ENCODE measurements at regions not wholly inside any gene's neighbourhood (a gene's known extent, or its start where the extent isn't known, plus 50 kb on each side); places are given as distances from the start of the nearest gene placed in this dataset.
"Not testable (repeated sequence)": the region's sequence is repeated elsewhere in the genome, so short reads cannot be mapped to it uniquely, and the experiment has no call there.

DNA sequence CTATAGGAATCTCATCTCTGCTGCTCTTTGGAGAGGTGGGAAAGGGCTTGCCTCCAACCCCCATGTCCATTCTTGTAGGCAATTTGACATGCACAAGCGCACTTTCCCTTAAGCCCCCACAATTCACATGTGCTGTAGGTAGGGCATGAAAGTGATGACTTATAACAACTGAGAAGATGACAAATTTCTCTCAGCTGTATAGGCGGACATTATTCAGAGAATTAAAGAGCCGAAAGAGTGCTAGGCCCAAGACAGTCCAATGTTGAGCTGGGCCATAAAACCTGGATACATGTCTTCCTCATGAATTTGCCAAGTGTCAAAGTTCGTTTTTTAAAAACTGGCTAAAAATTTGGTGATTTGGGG lies 106.3 kb upstream of the LYPLAL1 start:
- H3K4me1 Mint-ChIP-seq (ENCODE audit: unreplicated experiment) = peaks cover 15% of the 10 kb centered on the region
- peaks cover 6% of the 10 kb centered on the region for H3K36me3 Mint-ChIP-seq
- no peaks in the 10 kb centered on the region for H3K27me3 Mint-ChIP-seq
- H3K4me3 Mint-ChIP-seq = no peak overlapping the region
- no peak for DNase-seq (ENCODE audit: extremely low spot score, unreplicated experiment)
- H3K27ac Mint-ChIP-seq = no peak overlapping the region
- H3K9me3 Mint-ChIP-seq = peaks cover 8% of the 10 kb centered on the region
- TF ChIP-seq, protein P1, sequence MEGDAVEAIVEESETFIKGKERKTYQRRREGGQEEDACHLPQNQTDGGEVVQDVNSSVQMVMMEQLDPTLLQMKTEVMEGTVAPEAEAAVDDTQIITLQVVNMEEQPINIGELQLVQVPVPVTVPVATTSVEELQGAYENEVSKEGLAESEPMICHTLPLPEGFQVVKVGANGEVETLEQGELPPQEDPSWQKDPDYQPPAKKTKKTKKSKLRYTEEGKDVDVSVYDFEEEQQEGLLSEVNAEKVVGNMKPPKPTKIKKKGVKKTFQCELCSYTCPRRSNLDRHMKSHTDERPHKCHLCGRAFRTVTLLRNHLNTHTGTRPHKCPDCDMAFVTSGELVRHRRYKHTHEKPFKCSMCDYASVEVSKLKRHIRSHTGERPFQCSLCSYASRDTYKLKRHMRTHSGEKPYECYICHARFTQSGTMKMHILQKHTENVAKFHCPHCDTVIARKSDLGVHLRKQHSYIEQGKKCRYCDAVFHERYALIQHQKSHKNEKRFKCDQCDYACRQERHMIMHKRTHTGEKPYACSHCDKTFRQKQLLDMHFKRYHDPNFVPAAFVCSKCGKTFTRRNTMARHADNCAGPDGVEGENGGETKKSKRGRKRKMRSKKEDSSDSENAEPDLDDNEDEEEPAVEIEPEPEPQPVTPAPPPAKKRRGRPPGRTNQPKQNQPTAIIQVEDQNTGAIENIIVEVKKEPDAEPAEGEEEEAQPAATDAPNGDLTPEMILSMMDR (conservative IDR thresholded peaks at IDR 0.05) = peak; percentile 19

DNA sequence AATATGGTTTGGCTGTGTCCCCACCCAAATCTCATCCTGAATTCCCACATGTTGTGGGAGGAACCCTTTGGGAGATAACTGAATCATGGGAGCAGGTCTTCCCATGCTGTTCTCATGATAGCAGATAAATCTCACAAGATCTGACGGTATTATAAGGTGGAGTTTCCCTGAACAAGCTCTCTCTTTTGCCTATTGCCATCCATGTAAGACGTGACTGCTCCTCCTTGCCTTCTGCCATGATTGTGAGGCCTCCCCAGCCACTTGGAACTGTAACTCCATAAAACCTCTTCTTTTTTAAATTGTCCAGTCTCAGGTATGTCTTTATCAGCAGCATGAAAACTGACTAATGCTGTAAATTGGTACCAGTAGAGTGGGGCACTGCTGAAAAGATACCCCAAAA lies 103.3 kb upstream of the LYPLAL1 start:
- not testable (repeated sequence) for H3K36me3 Mint-ChIP-seq; H3K27ac Mint-ChIP-seq; H3K9me3 Mint-ChIP-seq; DNase-seq (ENCODE audit: extremely low spot score, unreplicated experiment); H3K27me3 Mint-ChIP-seq; H3K4me3 Mint-ChIP-seq
- peaks cover 19% of the 10 kb centered on the region for H3K4me1 Mint-ChIP-seq (ENCODE audit: unreplicated experiment)

DNA sequence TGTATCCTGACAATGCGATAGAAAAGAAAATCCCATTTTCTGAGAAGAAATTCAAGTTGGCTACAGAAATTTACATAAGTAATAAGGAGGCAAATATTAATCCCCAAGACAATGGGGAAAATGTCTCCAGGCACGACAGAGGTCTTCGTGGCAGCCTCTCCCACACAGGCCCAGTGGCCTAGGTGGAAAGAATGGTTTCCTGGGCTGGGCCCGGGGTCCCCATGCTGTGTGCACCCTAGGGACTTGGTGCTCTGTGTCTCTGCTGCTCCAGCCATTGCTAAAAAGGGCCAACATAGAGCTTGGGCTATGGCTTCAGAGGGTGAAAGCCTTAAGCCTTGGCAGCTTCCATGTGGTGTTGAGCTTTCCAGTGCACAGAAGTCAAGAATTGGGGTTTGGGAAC lies 102.5 kb upstream of the LYPLAL1 start:
- TF ChIP-seq, protein P1 (conservative IDR thresholded peaks at IDR 0.05) = no peak
- Mint-ChIP-seq H3K36me3 (peaks cover 6% of the 10 kb centered on the region), H3K27me3 (no peaks in the 10 kb centered on the region), H3K27ac (no peak overlapping the region), H3K4me1 (ENCODE audit: unreplicated experiment) (peaks cover 14% of the 10 kb centered on the region), H3K9me3 (peaks cover 8% of the 10 kb centered on the region), H3K4me3 (no peak overlapping the region)
- no peak for DNase-seq (ENCODE audit: extremely low spot score, unreplicated experiment)

DNA sequence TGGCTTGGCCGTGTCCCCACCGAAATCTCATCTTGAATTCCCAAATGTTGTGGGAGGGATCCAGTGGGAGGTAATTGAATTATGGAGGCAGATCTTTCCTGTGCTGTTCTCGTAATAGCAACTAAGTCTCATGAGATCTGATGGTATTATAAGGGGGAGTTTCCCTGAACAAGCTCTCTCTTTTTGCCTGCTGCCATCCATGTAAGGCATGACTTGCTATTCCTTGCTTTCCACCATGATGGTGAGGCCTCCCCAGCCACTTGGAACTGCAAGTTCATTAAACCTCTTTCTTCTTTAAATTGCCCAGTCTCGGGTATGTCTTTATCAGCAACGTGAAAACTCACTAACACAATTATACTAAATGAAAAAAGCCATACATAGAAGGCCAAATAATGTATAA lies 101.3 kb upstream of the LYPLAL1 start:
- Mint-ChIP-seq H3K27me3 (no peaks in the 10 kb centered on the region), H3K9me3 (peaks cover 8% of the 10 kb centered on the region), H3K27ac (no peak overlapping the region), H3K36me3 (peaks cover 6% of the 10 kb centered on the region), H3K4me3 (no peak overlapping the region), H3K4me1 (ENCODE audit: unreplicated experiment) (peaks cover 9% of the 10 kb centered on the region)
- TF ChIP-seq, protein P1 (conservative IDR thresholded peaks at IDR 0.05) = no peak
- no peak for DNase-seq (ENCODE audit: extremely low spot score, unreplicated experiment)

DNA sequence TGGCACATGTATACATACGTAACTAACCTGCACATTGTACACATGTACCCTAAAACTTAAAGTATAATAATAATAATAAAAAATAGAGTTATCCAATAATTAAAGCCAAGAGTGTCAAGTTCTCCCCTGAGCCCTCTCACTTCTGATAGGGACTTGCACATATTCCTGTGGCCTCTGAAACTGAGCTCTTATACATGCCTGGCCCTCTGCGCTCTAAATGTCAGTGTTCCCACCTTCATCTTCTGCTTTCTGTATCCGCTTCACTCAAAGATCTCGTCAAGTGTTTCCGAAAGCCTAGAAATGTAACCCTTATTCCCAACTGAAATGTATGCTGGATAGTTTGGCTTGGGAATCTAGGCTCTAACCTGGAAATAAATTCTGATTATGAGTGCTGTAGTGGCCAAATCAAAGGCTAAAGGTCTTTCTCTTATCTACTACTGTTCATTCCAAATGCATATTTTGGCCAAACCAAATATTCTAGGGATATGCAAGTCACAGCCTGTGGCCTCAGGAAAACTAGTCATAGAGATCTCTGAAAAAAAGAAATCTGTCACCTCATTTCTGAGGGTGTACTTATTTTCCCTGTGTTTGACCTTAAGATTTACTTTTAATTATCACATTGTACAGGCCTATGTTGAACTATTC lies 99.5 kb upstream of the LYPLAL1 start:
- Mint-ChIP-seq H3K27ac (no peak overlapping the region), H3K9me3 (peaks cover 8% of the 10 kb centered on the region), H3K27me3 (no peaks in the 10 kb centered on the region), H3K4me3 (no peak overlapping the region), H3K4me1 (ENCODE audit: unreplicated experiment) (peaks cover 9% of the 10 kb centered on the region), H3K36me3 (peaks cover 6% of the 10 kb centered on the region)
- TF ChIP-seq, protein P1 (conservative IDR thresholded peaks at IDR 0.05) = no peak
- DNase-seq (ENCODE audit: extremely low spot score, unreplicated experiment) = no peak

DNA sequence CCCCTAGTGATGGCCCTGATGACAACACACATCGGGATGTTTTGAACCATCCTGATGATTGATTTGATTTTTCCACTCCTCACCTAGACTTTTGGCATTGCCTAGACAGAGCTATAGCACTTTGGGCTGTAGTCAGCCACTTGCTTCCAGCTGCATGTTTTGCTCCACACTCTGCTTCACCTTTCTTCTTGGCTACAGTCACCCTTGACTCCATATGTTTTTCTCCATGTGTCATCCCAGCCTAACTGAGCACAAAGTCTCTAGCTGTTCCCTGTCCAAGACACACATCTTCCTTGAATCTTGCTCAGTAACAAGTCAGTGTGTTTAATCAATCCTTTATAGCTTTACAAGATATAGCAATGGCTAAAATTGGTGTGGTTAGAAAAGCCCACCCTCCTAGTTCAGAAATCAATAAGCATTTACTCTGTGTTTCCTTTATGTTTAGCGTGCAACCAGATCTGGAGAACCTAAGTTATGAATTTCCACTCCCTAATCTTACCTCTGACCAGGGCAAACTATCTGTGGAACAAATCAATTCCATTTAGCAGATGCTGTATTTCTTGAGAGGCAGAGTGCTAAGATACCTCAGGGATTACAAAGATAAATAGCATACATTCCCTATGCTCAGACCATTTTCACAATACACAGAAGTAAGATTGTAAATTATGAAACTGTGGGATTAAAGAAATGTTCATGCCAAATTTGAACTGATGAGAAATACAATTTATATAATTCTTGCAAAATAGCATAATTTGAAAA lies 98.4 kb upstream of the LYPLAL1 start:
- Mint-ChIP-seq H3K4me3 (no peak overlapping the region), H3K9me3 (peaks cover 7% of the 10 kb centered on the region), H3K27me3 (no peaks in the 10 kb centered on the region), H3K4me1 (ENCODE audit: unreplicated experiment) (peaks cover 9% of the 10 kb centered on the region), H3K36me3 (peaks cover 6% of the 10 kb centered on the region), H3K27ac (no peak overlapping the region)
- no peak for DNase-seq (ENCODE audit: extremely low spot score, unreplicated experiment)
- TF ChIP-seq, protein P1 (conservative IDR thresholded peaks at IDR 0.05) = no peak
